Ramos (cell line): ENCODE measurements at regions not wholly inside any gene's neighbourhood (a gene's known extent, or its start where the extent isn't known, plus 50 kb on each side); places are given as distances from the start of the nearest gene placed in this dataset.
"Not testable (repeated sequence)": the region's sequence is repeated elsewhere in the genome, so short reads cannot be mapped to it uniquely, and the experiment has no call there.

Source experiments
- in situ Hi-C: fragments of 300-500 bp; cut with MboI; formaldehyde crosslinking; loops from one replicate; pipeline ENCODE4 v1.14.3; 2022; ENCODE audit warnings: low sequenced_read_pairs; ENCODE audit not compliant: unreplicated experiment

DNA sequence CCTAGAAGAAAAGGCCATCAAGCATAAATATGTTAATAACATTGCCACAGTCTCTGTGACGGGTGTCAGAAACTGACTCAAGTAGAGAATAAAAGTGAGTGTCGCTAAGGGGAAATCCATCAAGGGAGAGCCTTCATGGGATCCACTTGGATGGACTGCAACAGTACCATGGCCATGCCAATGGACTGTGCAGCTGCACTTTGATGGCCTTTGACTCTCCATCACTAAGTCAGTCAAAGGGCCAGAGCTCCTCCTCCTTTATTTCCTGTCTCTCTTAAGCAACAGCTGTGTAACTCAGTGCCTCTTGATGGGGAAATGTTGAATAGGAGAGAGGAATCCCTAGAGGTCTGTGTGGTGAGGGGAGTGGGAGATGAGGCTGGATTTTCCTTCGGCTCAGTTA is 335.2 kb downstream of the BMP4 start:
- in situ Hi-C loops, result no loop called here

DNA sequence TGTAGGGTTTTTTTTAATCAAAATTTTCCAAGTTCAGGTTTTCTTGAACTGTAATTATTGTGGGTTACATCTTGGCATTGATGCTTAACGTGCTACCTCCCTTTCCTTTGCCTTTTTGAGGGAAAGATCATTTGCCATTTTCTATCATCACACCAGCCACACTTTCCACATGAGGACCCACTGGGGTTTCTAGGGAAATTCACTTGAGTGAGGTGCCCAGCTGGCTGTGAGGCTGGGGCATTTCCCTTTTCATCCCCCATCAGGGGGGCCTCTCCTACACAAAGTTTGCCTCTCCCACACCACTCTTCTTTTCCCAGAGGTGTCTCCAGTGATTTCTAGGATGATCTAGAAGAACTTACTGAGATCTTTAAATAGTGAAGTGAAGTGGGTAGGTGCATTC is 335.7 kb downstream of the BMP4 start:
- in situ Hi-C loops, result no loop called here

DNA sequence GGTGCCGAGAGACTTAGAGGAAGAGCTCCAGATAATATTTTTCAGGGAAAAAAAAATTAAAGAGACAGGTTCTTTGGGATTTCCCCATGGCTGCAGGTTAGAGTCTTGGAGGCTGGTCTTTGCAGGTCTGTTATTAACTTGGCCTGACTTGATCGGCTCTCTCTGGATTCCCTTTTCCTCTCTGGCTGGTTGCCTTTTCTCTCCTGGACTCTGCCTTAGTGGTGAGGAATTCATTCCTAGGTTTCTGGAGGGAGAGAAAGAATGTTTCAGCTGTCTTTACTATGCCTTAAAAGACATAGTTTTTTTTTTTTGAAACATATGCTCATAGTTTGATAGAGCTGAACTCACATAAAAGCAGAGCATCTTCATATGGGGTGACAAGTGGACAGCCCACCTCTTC is 336.3 kb downstream of the BMP4 start:
- in situ Hi-C loops, result no loop called here

DNA sequence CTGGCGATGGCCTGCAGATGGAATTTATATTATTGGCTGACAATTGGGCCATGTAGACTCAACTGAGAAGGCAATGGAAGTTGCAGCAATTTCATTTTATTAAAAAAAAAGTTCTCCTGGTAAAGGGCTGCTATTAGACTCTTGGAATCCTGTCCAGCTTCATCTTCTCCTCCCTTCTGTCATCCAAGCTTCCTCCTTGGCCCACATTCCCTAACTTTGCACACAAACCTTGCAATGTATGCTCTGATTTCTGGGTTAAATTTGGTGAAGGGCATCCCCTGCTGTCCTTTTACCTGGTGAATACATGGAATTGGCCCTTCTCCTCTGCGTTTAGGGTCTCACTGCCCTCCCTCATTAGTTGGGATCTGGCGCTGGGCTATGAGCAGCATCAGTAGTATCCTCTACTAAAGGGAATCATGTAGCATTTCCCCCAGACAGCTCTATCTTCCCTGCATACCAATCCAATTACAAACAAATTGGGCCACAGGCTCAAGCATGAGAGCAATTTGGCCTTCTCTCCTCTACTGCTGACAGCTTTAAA is 336.9 kb downstream of the BMP4 start:
- in situ Hi-C loops, result no loop called here

DNA sequence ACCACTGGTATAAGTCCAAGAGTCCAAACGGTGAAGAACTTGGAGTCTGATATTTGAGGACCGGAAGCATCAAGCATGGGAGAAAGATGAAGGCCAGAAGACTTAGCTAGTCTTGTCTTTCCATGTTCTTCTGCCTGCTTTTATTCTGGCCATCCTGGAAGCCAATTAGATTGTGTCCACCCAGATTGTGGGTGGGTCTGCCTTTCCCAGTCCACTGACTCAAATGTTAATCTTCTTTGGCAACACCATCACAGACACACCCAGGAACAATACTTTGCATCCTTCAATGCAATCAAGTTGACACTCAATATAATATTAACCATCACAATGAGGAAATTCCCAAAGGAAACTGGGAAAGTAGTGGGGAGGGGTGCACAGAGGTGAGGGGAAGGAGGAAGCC is 340.1 kb downstream of the BMP4 start:
- in situ Hi-C loops, result not testable (repeated sequence)

DNA sequence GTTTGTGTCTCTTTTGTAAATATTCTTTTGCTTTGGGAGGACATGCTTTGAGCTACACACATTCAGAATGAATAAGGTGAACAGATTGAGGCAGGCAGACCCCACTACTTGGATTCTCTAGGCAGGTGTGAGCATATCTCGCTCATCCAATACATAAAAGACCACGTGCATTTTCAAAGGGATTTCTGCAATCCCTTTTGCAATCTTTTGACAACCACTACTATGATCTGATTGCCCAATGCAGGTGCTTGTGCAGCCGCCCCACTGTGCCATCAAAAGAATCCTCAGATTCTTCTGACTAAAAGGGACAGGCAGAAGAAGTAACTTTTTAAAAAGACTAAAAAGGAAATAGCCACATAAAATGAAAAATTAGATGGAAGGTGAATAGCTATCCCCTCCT is 341.4 kb downstream of the BMP4 start:
- in situ Hi-C loops, result no loop called here

DNA sequence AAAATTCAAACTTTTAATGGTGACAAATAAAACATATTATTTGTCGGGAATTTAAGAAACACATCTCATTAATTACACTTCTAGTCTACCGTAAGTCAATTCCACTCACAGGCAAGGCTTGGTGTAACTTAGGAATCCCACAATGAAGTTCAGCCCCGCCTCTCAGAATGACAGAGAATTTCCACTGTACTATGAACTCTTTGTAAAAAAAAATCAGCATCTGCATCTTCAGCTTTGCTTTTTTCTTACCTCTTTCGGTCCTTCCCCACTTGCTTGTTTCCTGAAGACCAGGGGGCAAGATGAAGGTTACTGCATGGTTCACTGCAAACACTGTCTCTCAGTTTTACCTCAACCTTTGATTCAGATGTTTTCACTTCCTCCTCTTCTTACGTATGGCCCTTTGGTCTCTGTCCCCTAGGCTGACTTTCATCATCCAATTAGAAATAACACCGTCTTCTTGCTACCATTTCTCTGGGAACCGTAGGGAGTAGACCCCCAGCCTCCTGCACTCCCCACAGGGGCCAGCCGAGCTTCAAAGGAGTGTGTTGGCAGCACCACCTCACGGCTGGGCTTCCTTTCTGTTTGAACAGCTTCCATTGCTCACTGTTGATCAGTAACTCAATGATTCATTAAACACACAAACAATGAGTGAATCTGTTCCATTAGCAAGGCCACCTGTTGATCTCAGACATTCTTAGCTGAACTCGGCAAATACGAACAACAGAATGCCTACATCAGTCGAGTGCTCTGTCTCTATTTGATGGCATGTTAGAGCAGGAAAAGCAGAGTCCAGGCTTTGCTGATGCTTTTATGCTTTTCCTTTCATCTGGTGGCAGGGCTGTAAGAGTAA is 343.0 kb downstream of the BMP4 start:
- in situ Hi-C loops, result no loop called here

DNA sequence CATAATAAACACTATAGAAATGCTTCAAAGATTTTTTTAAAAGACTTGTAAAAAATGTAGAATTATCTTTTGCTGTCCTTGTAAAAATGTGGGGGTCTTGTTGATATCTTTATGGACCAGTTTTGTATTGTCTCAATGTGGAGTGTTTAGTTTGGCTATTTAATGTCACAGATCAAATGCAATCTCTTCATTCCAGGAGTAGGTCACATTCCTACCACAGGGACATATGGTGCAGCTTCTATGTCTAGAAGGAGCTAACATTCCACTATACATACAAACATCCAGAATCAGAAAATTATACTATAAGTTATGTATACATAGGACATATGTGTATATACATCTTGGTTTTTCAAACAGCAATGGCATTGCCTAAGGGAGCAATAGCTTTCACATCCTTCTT is 345.7 kb downstream of the BMP4 start:
- in situ Hi-C loops, result no loop called here

DNA sequence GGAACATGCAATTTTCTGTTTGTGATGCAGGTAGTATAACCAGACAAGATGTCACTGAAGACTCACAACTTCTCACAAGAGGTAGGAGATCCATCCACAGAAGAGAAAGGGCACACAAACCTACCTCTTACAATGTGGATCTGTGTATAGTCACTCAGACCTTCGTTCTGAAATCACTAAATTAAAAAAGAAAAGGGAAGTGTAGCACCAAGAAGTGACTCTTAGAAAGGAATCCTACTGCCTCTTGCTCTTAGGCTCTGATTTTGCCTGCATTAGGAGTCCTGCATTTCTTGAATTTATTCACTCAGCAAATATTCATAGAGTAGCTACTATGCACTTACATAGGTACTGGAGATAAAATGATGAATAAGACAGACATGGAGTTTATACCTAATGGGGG is 347.6 kb downstream of the BMP4 start:
- in situ Hi-C loops, result no loop called here

DNA sequence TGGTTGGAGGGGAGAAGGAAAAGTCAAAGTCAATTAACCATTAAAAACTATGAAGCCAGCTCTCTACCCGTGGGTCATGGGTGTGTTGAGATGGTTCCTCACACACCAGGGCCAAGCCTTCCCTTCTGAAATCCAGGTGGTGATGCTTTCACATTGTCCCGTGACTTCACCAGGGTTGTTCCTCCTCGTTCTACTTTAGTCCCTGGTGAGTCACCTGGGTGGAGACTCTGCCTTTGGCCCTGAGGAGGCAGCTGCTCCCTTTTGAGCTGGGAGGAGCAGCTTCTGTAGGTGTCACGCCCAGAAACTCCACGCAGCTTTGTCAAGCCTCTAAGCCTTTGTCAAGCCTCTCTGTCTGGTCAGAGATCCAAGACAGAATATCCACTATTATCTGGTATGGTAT is 348.3 kb downstream of the BMP4 start:
- in situ Hi-C loops, result no loop called here

DNA sequence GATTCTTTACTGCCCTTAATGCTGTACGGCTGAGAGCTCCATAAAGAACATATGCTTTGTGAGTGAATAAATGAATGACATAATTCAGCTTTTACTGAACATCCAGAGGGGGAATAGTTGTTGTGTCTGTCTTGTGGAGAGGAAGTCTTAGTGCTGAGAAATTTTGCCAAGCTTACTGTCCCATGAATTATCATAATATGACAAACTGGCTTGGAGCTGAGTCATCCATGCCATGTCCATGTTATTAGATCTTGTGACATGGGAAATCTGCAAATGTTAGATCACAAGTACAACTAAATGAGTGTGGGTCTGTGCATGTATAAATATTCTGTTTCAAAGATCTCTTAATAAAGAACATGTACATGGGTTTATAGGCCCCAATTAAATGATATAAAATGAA is 350.4 kb downstream of the BMP4 start:
- in situ Hi-C loops, result no loop called here

DNA sequence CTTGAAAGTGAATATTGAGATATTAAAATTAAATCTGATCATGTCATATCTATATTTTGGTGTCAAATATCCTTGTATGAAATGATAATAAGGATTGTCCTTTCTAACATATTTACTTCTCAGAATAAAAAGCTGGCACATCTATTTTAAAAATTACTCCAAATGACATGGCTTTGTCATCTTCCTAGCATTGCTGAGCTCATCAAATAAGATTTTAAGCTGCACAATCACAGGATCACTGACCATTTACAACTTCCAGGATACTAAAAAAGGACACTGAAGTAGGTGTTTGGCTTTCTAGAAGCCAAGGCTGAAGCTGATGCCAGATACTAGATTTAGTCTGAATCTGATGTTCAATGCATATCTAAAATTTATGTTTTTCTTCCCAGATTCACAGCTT is 351.1 kb downstream of the BMP4 start:
- in situ Hi-C loops, result no loop called here

DNA sequence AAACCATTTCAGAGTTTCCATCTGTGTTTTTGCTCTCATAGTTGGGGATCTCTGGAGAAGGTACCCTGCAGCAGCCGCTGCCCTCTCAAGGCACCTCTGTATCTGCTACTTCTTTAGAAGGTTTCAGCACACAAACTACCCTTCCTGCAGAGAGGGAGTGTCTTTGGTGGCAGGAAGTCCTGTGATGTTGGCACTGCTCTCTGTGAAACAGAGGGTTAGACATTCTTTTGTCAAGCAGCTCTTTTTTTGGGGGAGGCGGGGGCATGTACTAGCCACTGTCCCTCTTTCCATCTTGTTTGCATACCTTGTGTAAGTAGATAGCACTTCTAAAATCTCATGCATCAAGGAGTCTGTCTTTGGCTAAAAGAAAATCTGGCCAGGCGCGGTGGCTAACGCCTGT is 352.6 kb downstream of the BMP4 start:
- in situ Hi-C loops, result no loop called here

DNA sequence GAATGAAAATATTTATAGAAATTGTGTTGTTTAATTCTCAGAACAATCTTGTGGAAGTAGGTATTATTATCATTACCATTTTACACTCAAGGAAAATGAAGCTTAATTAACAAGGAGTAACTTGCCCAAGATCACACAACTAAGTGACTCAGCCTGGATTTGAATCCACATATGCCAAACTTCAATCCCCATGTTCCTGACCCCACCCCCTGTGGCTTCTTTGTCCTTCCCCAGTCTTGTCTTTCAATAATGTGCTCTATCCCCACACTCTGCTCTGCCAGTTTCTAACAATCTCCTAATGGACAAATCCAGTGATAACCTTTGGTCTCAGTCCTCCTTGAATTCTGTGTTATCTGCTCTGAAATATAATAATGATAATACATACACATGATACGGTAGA is 355.2 kb downstream of the BMP4 start:
- in situ Hi-C loops, result no loop called here

DNA sequence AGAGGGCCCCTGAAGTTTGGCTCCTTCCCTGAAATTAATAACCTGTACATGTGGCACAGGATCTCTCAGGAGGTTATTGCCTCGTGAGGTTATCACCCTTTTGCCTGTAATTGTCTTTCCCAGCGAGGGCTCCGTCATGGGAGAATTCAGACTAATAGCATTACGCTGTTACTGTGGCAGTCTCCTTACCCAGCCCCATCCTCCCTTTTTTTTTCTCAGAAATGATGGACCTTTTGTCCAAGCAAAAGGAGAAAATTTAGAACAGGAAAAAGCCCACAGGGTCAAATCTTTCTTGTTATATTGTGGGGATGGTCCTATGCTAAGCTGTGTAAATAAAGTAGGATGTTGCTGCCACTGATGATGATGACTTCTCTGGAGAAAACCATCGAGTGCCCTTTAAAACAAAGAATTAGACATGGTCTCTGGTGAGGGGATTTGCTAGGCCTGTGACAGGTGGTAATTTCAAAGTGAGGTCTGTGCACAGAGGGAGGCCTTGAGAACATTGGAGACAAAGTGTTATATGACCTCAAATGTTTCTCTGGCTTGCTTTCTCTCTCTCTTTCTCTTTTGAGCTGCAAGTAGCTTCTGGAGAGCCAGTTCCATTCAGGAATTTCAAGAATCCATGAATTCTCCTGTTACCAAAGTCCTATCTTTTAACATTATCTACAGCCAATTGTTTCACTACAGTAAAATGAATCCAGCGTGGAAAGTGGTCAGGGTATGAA is 357.2 kb downstream of the BMP4 start:
- in situ Hi-C loops, result no loop called here

DNA sequence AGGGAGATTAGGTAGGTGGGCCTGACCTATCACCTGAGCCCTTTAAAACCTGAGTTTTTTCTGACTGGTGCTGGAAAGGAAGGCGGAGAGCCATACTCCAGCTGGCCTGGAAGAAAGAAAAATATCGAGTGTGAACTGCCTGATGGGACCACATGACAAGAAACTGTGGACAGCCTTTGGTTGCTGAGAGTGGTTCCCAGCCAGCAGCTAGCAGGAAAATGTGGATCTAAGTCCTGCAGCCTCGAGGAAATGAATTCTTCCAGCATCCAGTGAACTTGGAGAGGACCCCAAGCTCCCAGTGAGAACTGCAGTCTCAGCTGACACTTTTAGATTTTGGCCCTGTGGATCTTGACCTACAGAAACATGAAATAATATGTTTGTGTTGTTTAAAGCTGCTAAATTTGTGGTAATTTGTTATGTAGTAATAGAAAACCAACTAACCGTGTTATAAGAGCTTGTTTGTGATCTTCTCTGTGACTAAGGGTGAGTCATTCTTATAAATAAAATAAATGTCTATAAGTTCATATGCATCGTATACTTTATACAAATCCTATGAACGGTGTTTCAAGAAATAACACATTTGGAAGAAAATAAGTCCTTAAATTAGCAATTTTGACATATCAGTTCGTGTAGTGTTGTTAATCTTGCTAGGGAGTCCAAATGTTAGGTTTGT is 359.6 kb downstream of the BMP4 start:
- in situ Hi-C loops, result no loop called here

DNA sequence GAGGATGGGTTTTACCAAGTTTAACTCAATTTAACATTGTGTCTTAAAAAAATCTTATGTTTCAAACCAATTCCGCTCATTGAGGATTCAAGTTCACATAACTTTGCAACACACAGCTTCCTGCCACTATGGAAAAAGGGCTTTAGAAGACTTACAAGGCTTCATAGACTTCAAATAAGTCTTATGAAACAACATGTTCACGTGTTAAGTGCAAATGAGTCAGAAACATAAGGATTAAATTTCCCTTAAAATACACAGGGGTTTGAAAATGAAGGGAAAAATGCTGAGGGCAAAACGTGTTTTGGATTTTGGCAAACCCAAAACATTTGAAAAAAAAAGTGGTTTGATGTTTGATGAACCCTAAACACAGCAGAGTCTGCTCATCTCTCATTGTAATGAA is 364.8 kb downstream of the BMP4 start:
- in situ Hi-C loops, result no loop called here

DNA sequence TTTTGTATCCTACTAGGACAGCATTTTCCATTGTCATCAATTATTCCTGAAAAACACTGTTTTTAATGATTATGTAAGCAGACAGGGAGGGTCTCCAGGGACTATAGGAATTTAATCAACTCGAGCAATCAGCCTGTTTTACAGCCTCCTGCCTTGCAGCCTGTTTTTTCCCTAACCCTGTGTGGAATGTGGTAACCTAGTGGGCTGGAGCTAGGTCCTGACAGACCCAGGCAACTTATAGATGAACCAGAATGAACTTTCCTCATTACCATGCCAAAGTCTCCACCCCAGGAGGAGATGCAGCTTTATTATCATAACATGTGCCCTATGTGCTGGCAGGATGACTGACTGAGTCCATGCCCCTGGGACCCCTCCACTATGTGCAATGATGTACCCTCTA is 375.1 kb downstream of the BMP4 start:
- in situ Hi-C loops, result no loop called here

DNA sequence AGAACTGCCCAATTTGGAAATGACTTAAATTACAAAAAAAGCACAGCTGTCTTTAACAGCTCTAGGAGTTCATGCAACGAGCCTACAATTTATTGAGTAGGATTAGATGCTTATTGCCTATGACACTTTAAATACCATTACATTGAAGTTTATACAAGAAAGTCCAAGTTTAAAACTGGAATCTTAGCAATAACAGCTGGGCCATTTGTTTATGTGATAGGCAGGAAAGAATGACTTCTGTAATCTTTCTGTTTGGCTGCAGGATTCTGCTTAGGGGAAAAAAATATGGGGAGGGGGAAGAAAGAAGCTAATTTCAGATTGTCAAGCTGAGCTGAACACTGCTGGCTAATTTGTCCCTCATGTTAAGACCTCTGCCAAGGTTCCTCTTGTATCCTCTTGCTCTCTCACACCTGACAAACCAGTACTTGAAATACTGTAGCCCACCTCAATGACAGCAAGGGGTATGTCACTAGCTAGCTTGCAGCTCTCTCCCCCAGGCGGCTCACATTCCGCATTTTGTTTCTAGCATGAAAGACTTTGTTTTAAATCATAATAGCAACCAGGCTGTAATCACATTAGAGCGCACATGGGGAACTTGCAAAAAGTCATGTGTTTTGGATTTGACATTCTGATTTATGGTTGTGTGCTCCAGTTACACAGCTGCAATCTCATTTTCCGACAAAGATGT is 384.8 kb downstream of the BMP4 start:
- in situ Hi-C loops, result no loop called here
